HepG2 (cell line): ENCODE measurements at regions not wholly inside any gene's neighbourhood (a gene's known extent, or its start where the extent isn't known, plus 50 kb on each side); places are given as distances from the start of the nearest gene placed in this dataset.

Source experiments
- ATAC-seq: fragments of 200-7000 bp; cut with Tn5 transposase; 3 replicates; pipeline ENCODE4 v1.9.1; 2020; ENCODE audit warnings: mild to moderate bottlenecking, moderate library complexity
- BruUV-seq: library from RNA; stranded (reverse); fragments of 400-500 nt; replicated peaks from 2 replicates; lab custom pipeline; 2021; lab: Mats Ljungman, UMichigan
- CTCF ChIA-PET: fragments of 300-600 bp; formaldehyde crosslinking; extraction: SDS; loops from one replicate; lab custom pipeline; 2021; ENCODE audit warnings: low total read pairs, inconsistent platforms, low intra/inter-chr PET ratio; lab: Yijun Ruan, JAX
- POLR2A ChIA-PET: fragments of 350-600 bp; sonication (Branson Sonifier 250); formaldehyde crosslinking; loops from one replicate; lab custom pipeline; 2020; ENCODE audit warnings: antibody characterized with exemption, inconsistent platforms; lab: Yijun Ruan, JAX
- DNase-seq: peaks from one replicate; pipeline ENCODE4 v3.0.0-alpha.2; 2015; ENCODE audit warnings: low spot score
- FAIRE-seq: peaks from 3 replicates; lab custom pipeline; 2011; peaks lifted over from hg19 to GRCh38; lab: Jason Lieb, UNC
- H2AFZ ChIP-seq: one replicate; pipeline ENCODE4 v1.6.1; 2011; ENCODE audit warnings: low read length, inconsistent platforms
- H3K27ac ChIP-seq: fragments of 300-600 bp; 3 replicates; pipeline ENCODE4 v1.8.0; 2011; ENCODE audit warnings: mixed run types, mild to moderate bottlenecking, mixed read lengths, low read length, inconsistent platforms; ENCODE audit not compliant: insufficient read depth; ENCODE audit errors: extremely low read length
- H3K27me3 ChIP-seq, 2 experiments: fragments of 200-600 bp in 1 of 2; 2 replicates in 1 of 2; 3 replicates in 1 of 2; pipeline versions ENCODE4 v1.6.0 to v1.8.0; 2011; ENCODE audit warnings: low read length in 2 of 2, mild to moderate bottlenecking in 2 of 2, moderate library complexity in 2 of 2, inconsistent platforms in 1 of 2; ENCODE audit not compliant: insufficient read depth in 2 of 2, control insufficient read depth in 1 of 2
- H3K36me3 ChIP-seq, 2 experiments: fragments of 200-600 bp in 1 of 2; replicated peaks in 1 of 2; 2 replicates in 1 of 2; 3 replicates in 1 of 2; pipeline versions ENCODE4 v1.5.1 to v1.8.0; 2011; ENCODE audit warnings: low read length in 2 of 2, inconsistent platforms in 1 of 2; ENCODE audit not compliant: insufficient read depth in 2 of 2, control insufficient read depth in 1 of 2
- H3K4me1 ChIP-seq: 2 replicates; pipeline ENCODE4 v1.5.1; 2012; ENCODE audit warnings: low read length, inconsistent platforms; ENCODE audit not compliant: insufficient read depth
- H3K4me2 ChIP-seq: 2 replicates; pipeline ENCODE4 v1.6.0; 2011; ENCODE audit warnings: low read depth, low read length, inconsistent platforms
- H3K4me3 ChIP-seq, 3 experiments: fragments of 200-600 bp in 1 of 3; sonication (generic), shearing (Covaris generic) in 1 of 3; replicated peaks in 1 of 3; 2 replicates each; pipeline ENCODE4 v1.5.1; 2011 to 2016; ENCODE audit warnings: low read length in 3 of 3, inconsistent platforms in 2 of 3, low read depth in 2 of 3, mild to moderate bottlenecking in 2 of 3, control low read depth in 1 of 3, mixed read lengths in 1 of 3; ENCODE audit not compliant: insufficient read depth in 1 of 3
- H3K79me2 ChIP-seq: one replicate; pipeline ENCODE4 v1.6.1; 2011; ENCODE audit warnings: low read length, inconsistent platforms; ENCODE audit not compliant: insufficient read depth
- H3K9ac ChIP-seq: 2 replicates; pipeline ENCODE4 v1.6.0; 2011; ENCODE audit warnings: mild to moderate bottlenecking, low read depth, low read length, inconsistent platforms; ENCODE audit not compliant: insufficient read depth
- H3K9me3 ChIP-seq: 2 replicates; pipeline ENCODE4 v1.5.1; 2012; ENCODE audit warnings: mild to moderate bottlenecking, low read length
- H4K20me1 ChIP-seq: 2 replicates; pipeline ENCODE4 v1.6.0; 2011; ENCODE audit warnings: inconsistent platforms, mild to moderate bottlenecking, low read length, moderate library complexity; ENCODE audit not compliant: insufficient read depth
- AKAP8 ChIP-seq: sonication (generic); formaldehyde crosslinking; IDR thresholded peaks from 2 replicates; pipeline ENCODE4 v1.5.1; 2020; ENCODE audit warnings: mild to moderate bottlenecking, missing genetic modification reagents
- GABPA ChIP-seq, 2 experiments: IDR thresholded peaks; 2 replicates each; pipeline ENCODE4 v1.6.1; 2011 to 2016; ENCODE audit warnings: low read depth in 2 of 2, low read length in 1 of 2, missing biosample characterization in 1 of 2, missing genetic modification characterization in 1 of 2
- IKZF4 ChIP-seq: sonication (generic); formaldehyde crosslinking; IDR thresholded peaks from 2 replicates; pipeline ENCODE4 v1.5.1; 2020; ENCODE audit warnings: borderline replicate concordance, mild to moderate bottlenecking, low read depth, missing genetic modification reagents; ENCODE audit errors: not compliant biosample characterization
- MXD3 ChIP-seq: IDR thresholded peaks from 2 replicates; pipeline ENCODE4 v1.6.1; 2016; ENCODE audit warnings: mild to moderate bottlenecking, missing biosample characterization, missing genetic modification reagents
- NR2F1 ChIP-seq, 2 experiments: fragments of 450-650 bp in 1 of 2; formaldehyde crosslinking in 1 of 2; IDR thresholded peaks; 2 replicates each; pipeline versions ENCODE4 v1.5.0 to v1.6.1; 2016 to 2020; ENCODE audit warnings: mild to moderate bottlenecking in 1 of 2, missing compliant biosample characterization in 1 of 2, missing genetic modification reagents in 1 of 2, moderate library complexity in 1 of 2
- PATZ1 ChIP-seq: sonication (generic); formaldehyde crosslinking; IDR thresholded peaks from 2 replicates; pipeline ENCODE4 v1.4.0; 2020; ENCODE audit warnings: missing genetic modification reagents
- SIX1 ChIP-seq: sonication (generic); formaldehyde crosslinking; IDR thresholded peaks from 2 replicates; pipeline ENCODE4 v1.4.0; 2020; ENCODE audit warnings: missing genetic modification reagents, borderline replicate concordance
- TCF7L2 ChIP-seq: IDR thresholded peaks from 2 replicates; pipeline ENCODE4 v1.6.1; 2011; ENCODE audit warnings: mild to moderate bottlenecking, low read depth, low read length, moderate library complexity
- ZNF10 ChIP-seq: sonication (generic); formaldehyde crosslinking; IDR thresholded peaks from 2 replicates; pipeline ENCODE4 v1.4.0; 2020; ENCODE audit warnings: mild to moderate bottlenecking, low read depth, missing genetic modification reagents, borderline replicate concordance
- ZNF230 ChIP-seq: sonication (generic); formaldehyde crosslinking; IDR thresholded peaks from 2 replicates; pipeline ENCODE4 v1.4.0; 2020; ENCODE audit warnings: mild to moderate bottlenecking, missing genetic modification reagents
- WGBS: methylation state at CpG from one replicate; pipeline ENCODE4 v1.1.6; 2017; ENCODE audit warnings: low lambda C conversion rate; 5-methylcytosine and 5-hydroxymethylcytosine counted together
- in situ Hi-C: cut with HindIII; loops from 2 replicates; pipeline ENCODE4 v1.10.0; 2017; ENCODE audit warnings: low pct_unique_long_range_greater_than_20kb; ENCODE audit not compliant: extremely low pct_ligation_motif_present
- intact Hi-C: fragments of 100-400 bp; cut with micrococcal nuclease; formaldehyde crosslinking; loops from one replicate; pipeline ENCODE4 v1.10.0; 2022; ENCODE audit not compliant: unreplicated experiment

- in situ Hi-C loops = no loop called here
- POLR2A ChIA-PET = no interaction called here
Observed at GRCh38 chr16:62876133-62876532, 839.9 kb upstream of the CDH8 start.

More at GRCh38 chr16:62876133-62876532, 839.9 kb upstream of the CDH8 start:
- no TSS peak for BruUV-seq
- H4K20me1 ChIP-seq = no peaks in the 10 kb centered on the region
- FAIRE-seq (no peak), DNase-seq (no peak), ATAC-seq (no peak)
- H3K36me3 ChIP-seq = no peaks in the 10 kb centered on the region
- H3K27ac ChIP-seq = no peak overlapping the region
- WGBS = 7% methylated on average over 1 of the region's 1 CpG
- intact Hi-C loops = no loop called here
- H3K4me3 ChIP-seq = no peak overlapping the region
- no peaks in the 10 kb centered on the region for H3K79me2 ChIP-seq
- no peak overlapping the region for H2AFZ ChIP-seq
- peaks cover 70% of the 10 kb centered on the region for H3K9me3 ChIP-seq
- TF ChIP-seq MXD3 = no peak
- TF ChIP-seq GABPA (IDR thresholded peaks at IDR 0.05; ENCODE audit: low read depth, low read length) = no peak
- TF ChIP-seq GABPA (CRISPR knock-in tag; IDR thresholded peaks at IDR 0.05; ENCODE audit: low read depth) = no peak
- TF ChIP-seq AKAP8 = no peak
- TF ChIP-seq TCF7L2 = no peak
- TF ChIP-seq SIX1 (CRISPR knock-in tag) = no peak
- TF ChIP-seq IKZF4 (CRISPR knock-in tag) = no peak
- TF ChIP-seq NR2F1 (CRISPR knock-in tag; IDR thresholded peaks at IDR 0.05) = no peak
- TF ChIP-seq PATZ1 (CRISPR knock-in tag) = no peak
- no peak for TF ChIP-seq ZNF10 (CRISPR knock-in tag)
- no peak for TF ChIP-seq ZNF230 (CRISPR knock-in tag)
- CTCF ChIA-PET = no interaction called here
- no peaks in the 10 kb centered on the region for H3K27me3 ChIP-seq
- H3K9ac ChIP-seq = no peak overlapping the region
- H3K4me2 ChIP-seq = no peak overlapping the region
- no peaks in the 10 kb centered on the region for H3K4me1 ChIP-seq
